ENCODE measurements at regions not wholly inside any gene's neighbourhood (a gene's known extent, or its start where the extent isn't known, plus 50 kb on each side); places are given as distances from the start of the nearest gene placed in this dataset.

DNA sequence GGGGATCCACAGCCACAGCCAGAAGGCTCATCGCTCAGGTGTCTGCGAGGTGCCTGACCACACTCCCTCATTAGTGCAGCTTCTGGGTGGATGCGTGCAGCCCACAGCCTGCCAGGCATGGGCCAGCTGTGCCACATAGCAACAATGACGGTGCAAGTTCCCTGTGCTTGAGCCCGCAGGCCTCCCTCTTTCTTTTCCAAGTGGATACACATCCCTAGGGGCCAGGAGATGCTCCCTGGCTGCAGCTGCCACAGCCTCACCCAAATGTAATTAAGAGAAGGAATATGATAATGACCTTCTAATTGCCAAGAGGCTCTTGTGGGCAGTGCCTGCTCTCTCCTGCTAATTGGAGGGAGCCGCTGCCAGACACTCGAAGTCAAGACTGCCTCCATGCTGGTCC is 116.0 kb upstream of the PPP1R26 start:
- Histone ChIP-seq H4K20me1 (ENCODE audit: insufficient read depth, low read length, poor library complexity, severe bottlenecking) (no peaks in the 10 kb centered on the region), H3F3A (ENCODE audit: low read depth) (no peaks in the 10 kb centered on the region), H3K4me1 (ENCODE audit: insufficient read depth, low read length, poor library complexity, severe bottlenecking) (no peaks in the 10 kb centered on the region), H3K27me3 (ENCODE audit: insufficient read depth, low read length, poor library complexity, severe bottlenecking) (no peaks in the 10 kb centered on the region), H3K9me3 (ENCODE audit: insufficient read depth, low read depth, low read length) (peaks cover 7% of the 10 kb centered on the region; the same call in 1 of the 2 replicates), H3K36me3 (ENCODE audit: insufficient read depth, low read length) (no peaks in the 10 kb centered on the region), H3K79me2 (ENCODE audit: insufficient read depth, low read length) (no peaks in the 10 kb centered on the region), H3K4me2 (ENCODE audit: low read depth, low read length, poor library complexity, severe bottlenecking) (no peak overlapping the region), H3K4me3 (ENCODE audit: low read length, poor library complexity, severe bottlenecking) (no peak overlapping the region), H3K9ac (ENCODE audit: low read depth, low read length, poor library complexity, severe bottlenecking) (no peak overlapping the region), H2AFZ (ENCODE audit: low read length) (no peak overlapping the region), H3K9me2 (replicated peaks; ENCODE audit: low read depth, low read length) (no peaks in the 10 kb centered on the region)
- TF ChIP-seq, protein P1, sequence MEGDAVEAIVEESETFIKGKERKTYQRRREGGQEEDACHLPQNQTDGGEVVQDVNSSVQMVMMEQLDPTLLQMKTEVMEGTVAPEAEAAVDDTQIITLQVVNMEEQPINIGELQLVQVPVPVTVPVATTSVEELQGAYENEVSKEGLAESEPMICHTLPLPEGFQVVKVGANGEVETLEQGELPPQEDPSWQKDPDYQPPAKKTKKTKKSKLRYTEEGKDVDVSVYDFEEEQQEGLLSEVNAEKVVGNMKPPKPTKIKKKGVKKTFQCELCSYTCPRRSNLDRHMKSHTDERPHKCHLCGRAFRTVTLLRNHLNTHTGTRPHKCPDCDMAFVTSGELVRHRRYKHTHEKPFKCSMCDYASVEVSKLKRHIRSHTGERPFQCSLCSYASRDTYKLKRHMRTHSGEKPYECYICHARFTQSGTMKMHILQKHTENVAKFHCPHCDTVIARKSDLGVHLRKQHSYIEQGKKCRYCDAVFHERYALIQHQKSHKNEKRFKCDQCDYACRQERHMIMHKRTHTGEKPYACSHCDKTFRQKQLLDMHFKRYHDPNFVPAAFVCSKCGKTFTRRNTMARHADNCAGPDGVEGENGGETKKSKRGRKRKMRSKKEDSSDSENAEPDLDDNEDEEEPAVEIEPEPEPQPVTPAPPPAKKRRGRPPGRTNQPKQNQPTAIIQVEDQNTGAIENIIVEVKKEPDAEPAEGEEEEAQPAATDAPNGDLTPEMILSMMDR (conservative IDR thresholded peaks at IDR 0.05; ENCODE audit: low read length), result no peak
- TF ChIP-seq EZH2phosphoT487 (IDR thresholded peaks at IDR 0.05; ENCODE audit: borderline replicate concordance), result no peak

DNA sequence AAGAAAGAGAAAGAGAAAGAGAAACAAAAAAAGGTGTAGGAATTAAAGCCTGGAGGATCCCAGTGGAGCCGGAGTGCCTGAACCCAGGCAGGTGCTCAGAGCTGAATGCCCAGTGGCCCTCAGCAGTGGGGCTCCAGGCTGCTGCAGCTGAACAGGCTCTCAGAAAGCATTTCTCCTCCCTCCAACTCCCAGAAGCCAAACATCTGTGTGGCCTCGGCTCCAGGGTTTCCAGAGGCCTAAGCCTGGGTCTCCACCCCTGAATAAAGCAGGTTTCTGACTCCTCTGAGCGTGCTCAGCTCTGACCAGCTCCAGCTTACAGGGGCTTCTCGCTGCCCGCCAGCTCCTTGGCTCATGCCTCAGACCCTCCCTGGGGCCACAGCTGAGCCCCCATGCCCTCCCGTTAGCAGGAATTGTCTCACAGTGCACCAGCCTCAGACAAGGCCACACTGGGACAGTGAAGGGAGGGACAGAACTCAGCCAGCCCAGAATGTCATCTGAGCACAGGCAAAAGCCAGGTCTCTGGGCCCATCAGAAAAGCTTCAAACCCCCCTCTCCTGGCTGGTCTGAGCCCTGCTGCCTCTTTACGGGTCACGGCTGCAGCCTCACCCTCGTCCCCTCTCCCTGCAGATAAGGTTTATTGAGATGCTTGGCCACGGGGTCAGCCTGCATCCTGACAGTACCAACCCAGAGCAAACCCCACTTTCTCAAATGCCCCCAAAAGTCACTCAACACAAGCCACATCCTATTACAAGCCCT is 114.4 kb upstream of the PPP1R26 start:
- TF ChIP-seq EZH2phosphoT487 (IDR thresholded peaks at IDR 0.05; ENCODE audit: borderline replicate concordance), result no peak
- TF ChIP-seq, protein P1 (conservative IDR thresholded peaks at IDR 0.05; ENCODE audit: low read length), result no peak
- Histone ChIP-seq H3K79me2 (ENCODE audit: insufficient read depth, low read length) (no peaks in the 10 kb centered on the region), H3K4me2 (ENCODE audit: low read depth, low read length, poor library complexity, severe bottlenecking) (no peak overlapping the region), H3K27me3 (ENCODE audit: insufficient read depth, low read length, poor library complexity, severe bottlenecking) (no peaks in the 10 kb centered on the region), H3K36me3 (ENCODE audit: insufficient read depth, low read length) (no peaks in the 10 kb centered on the region), H4K20me1 (ENCODE audit: insufficient read depth, low read length, poor library complexity, severe bottlenecking) (no peaks in the 10 kb centered on the region), H2AFZ (ENCODE audit: low read length) (no peak overlapping the region), H3K9me2 (replicated peaks; ENCODE audit: low read depth, low read length) (no peaks in the 10 kb centered on the region), H3K9ac (ENCODE audit: low read depth, low read length, poor library complexity, severe bottlenecking) (no peak overlapping the region), H3F3A (ENCODE audit: low read depth) (no peaks in the 10 kb centered on the region), H3K4me1 (ENCODE audit: insufficient read depth, low read length, poor library complexity, severe bottlenecking) (no peaks in the 10 kb centered on the region), H3K9me3 (ENCODE audit: insufficient read depth, low read depth, low read length) (peaks cover 7% of the 10 kb centered on the region; the same call in 1 of the 2 replicates), H3K4me3 (ENCODE audit: low read length, poor library complexity, severe bottlenecking) (no peak overlapping the region)

DNA sequence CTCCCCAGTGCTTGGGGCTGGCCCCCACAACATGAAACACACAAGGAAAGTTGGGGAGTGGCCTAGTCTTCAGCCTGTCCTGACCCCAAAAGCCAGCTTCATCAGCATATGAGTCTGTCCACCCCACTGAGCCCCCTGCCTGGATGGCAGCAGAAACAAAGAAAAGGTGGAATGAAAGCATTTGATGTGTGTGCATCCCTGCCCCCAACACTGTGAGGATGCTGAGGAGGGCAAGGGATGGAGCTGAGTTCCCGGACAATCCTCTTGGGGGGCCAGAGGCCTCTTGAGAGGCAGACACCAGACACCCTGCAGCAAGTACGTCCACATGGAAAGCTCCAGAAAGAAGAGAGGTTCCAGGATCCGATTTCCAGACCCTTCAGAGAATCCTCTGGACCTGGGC is 113.5 kb upstream of the PPP1R26 start:
- Histone ChIP-seq H3K9me3 (ENCODE audit: insufficient read depth, low read depth, low read length) (peaks cover 3% of the 10 kb centered on the region; the same call in 1 of the 2 replicates), H3K79me2 (ENCODE audit: insufficient read depth, low read length) (no peaks in the 10 kb centered on the region), H3K9me2 (replicated peaks; ENCODE audit: low read depth, low read length) (no peaks in the 10 kb centered on the region), H3K27me3 (ENCODE audit: insufficient read depth, low read length, poor library complexity, severe bottlenecking) (no peaks in the 10 kb centered on the region), H4K20me1 (ENCODE audit: insufficient read depth, low read length, poor library complexity, severe bottlenecking) (no peaks in the 10 kb centered on the region), H3K4me3 (ENCODE audit: low read length, poor library complexity, severe bottlenecking) (no peak overlapping the region), H3K9ac (ENCODE audit: low read depth, low read length, poor library complexity, severe bottlenecking) (no peak overlapping the region), H3K4me2 (ENCODE audit: low read depth, low read length, poor library complexity, severe bottlenecking) (no peak overlapping the region), H2AFZ (ENCODE audit: low read length) (no peak overlapping the region), H3K4me1 (ENCODE audit: insufficient read depth, low read length, poor library complexity, severe bottlenecking) (no peaks in the 10 kb centered on the region), H3F3A (ENCODE audit: low read depth) (no peaks in the 10 kb centered on the region), H3K36me3 (ENCODE audit: insufficient read depth, low read length) (no peaks in the 10 kb centered on the region)
- TF ChIP-seq EZH2phosphoT487 (IDR thresholded peaks at IDR 0.05; ENCODE audit: borderline replicate concordance), result no peak
- TF ChIP-seq, protein P1 (conservative IDR thresholded peaks at IDR 0.05; ENCODE audit: low read length), result no peak

Data from Loucy (cell line).